HuH-7 (cell line): ENCODE measurements at regions not wholly inside any gene's neighbourhood (a gene's known extent, or its start where the extent isn't known, plus 50 kb on each side); places are given as distances from the start of the nearest gene placed in this dataset.

Experiments
- DNase-seq: peaks from one replicate; pipeline ENCODE4 v3.0.0; 2011; ENCODE audit warnings: low spot score

GRCh38 chr9:16025627-16026026, 472.8 kb downstream of the CCDC171 start:
- no peak for DNase-seq

DNA sequence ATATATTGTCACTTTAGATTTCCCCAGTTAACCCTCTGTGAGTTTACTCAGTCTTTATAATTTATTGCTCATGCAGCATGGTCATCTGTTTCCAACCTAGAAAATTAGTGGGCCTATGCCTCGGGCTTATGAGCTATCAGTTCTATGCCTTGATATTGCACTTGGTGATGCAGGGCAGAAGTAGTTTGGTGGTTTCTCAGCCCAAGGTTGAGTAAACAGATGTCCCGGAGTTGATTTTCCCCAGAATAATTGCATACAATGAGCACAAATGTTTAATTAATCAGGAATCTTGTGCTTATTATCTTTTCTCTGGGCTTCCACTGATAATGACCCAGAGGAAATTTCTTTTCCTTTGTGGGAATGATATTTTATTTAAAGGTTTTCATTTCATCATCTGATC, 474.0 kb downstream of the CCDC171 start:
- no peak for DNase-seq

GRCh38 chr9:16028548-16028947, 475.7 kb downstream of the CCDC171 start:
- no peak for DNase-seq

GRCh38 chr9:16029046-16029615, 476.3 kb downstream of the CCDC171 start:
- DNase-seq = no peak

GRCh38 chr9:16029796-16030363, 477.0 kb downstream of the CCDC171 start:
- DNase-seq = no peak

DNA sequence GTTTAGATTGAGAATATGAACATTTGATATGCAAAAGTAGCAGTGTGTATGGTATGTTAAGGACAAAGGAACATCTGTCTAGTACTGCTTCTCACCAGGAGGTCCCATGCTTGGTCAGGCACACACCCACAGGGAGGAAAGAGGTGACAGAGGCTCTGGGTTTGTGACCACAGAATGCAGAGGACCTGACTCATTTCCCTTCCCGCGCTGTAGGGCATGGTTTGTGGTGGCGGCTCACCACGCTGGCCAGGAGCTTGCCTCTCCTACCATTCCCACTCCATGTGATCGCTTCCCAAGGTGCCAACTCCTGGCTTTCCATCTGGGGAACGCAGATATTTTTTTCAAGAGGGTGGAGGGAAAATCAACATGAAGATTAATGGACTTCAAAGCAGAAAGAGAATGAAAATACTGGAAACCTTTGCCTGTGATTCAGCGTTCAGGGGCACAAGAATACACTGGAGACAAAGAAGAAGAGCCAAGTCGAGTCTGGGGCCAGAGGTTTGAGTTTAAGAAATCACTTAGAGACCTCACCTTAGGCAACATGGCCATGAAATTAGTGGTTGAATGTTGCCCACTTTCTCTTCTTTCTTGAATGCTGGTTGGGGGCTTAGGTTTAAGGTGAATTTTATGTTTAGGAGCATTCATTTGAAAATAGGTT, 477.8 kb downstream of the CCDC171 start:
- DNase-seq = no peak

- no peak for DNase-seq
Measured at GRCh38 chr9:16031486-16031885, 478.6 kb downstream of the CCDC171 start.

- no peak for DNase-seq
Measured at GRCh38 chr9:16031971-16032370, 479.1 kb downstream of the CCDC171 start.

DNA sequence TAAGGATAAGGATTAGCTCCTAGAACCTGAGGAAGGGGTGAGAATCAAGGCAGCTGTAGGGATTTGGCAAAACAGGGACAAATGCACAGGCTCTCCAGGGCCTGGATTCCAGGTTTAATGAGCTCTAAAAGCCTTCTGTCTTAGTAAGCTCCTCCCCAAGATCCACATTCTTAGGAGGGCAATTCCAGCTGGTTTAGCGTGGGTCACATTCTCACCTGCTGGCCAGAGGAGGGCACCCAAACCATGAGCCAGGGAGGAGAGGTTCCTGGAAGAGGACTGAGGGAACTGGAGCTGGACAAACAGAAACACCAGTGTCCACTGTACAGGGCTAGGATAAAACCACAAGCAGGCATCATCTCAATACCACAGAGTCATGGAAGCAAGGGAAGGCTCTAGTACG, 480.0 kb downstream of the CCDC171 start:
- no peak for DNase-seq

- no peak for DNase-seq
Measured at GRCh38 chr9:16033253-16033652, 480.4 kb downstream of the CCDC171 start.

GRCh38 chr9:16033921-16034691, 481.3 kb downstream of the CCDC171 start:
- DNase-seq = no peak

GRCh38 chr9:16039218-16039987, 486.6 kb downstream of the CCDC171 start:
- DNase-seq = no peak

DNA sequence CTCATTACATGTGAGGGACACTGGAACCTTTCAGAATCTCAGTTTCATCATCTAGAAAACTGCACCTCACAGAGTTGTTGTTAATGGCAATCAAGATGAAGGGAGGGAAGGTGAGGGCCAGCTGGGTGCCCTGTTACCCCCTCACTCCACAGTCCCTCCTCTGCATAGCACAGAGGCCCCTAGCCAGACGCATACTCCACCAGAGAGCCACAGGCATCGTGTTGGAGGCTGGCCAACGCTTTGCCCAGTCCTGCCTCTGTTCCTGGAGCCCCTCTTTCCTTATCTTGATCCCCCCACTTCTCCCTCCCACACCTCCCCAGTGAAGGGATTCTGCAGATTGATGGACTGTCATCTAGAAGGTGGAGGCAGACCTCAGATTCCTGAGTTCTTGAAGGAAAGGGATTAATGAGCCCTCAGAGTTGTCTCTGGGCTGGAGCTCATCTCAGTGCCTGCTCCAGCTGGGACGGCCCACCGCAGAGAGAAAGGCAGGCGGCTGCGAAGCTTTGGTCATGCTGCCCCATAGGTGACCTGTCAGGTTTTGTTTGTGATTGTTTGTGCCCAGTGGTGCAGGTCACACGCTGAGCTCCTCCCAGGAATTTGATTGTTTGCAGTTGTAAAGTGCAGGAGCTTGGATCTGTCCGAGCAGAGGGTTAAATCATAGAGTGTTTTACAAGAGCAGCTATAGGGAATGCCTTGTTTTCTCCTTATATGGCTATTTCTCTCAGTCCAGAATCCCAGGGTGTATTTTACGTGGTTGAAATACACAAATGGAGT, 487.3 kb downstream of the CCDC171 start:
- DNase-seq = no peak

- DNase-seq = no peak
Measured at GRCh38 chr9:16043756-16044578, 491.1 kb downstream of the CCDC171 start.

DNA sequence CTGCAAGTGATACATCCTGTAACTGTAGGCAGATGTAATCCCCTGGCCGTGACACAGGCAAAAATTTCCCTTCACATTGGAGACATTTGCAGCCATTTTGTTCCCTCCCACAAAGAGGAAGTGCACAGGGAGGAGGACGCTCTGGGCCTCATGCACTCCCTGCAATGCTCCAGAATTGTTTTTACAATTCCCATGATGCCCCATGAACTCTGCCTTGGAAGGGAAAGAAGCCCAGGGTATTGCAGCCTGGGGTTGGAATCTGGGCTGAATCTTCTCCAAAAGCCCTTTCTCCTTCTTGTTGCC, 491.7 kb downstream of the CCDC171 start:
- DNase-seq = no peak

GRCh38 chr9:16045651-16046280, 492.9 kb downstream of the CCDC171 start:
- DNase-seq = no peak

DNA sequence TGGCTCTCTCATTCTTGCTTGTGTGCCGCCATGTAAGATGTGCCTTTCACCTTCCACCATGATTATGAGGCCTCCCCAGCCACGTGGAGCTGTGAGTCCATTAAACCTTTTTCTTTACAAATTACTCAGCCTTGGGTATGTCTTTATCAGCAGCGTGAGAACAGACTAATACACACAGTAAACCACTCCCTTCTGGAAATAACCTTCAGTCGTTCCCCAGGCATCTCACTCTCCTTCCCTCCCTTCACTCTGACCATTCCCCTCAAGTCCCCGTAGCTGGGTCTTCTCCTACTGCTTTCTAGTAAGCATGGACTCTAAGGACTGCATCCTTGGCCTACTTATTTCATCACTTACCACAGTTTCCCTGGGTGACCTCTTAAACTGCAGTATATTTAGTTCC, 493.9 kb downstream of the CCDC171 start:
- no peak for DNase-seq

GRCh38 chr9:16048129-16048528, 495.3 kb downstream of the CCDC171 start:
- no peak for DNase-seq

DNA sequence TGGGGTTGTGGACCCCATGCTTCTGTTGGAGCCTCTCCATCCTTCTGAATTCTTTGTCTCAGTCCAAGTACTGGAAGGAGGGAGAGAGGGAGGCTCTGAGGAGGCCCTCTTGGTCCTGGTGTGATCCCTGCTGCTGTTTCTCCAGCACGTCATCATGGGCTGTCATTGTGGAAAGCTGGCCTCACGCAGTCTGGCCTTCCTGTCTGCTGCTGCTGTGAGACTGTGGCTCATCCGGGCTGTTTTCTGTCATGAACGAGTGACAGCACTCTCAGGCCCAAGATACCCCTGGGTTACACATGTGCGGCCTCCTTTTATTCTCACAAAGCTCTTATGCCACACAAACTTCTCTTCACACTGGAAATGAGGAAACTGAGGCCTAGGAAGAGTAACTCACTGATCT, 499.3 kb downstream of the CCDC171 start:
- DNase-seq = no peak

DNA sequence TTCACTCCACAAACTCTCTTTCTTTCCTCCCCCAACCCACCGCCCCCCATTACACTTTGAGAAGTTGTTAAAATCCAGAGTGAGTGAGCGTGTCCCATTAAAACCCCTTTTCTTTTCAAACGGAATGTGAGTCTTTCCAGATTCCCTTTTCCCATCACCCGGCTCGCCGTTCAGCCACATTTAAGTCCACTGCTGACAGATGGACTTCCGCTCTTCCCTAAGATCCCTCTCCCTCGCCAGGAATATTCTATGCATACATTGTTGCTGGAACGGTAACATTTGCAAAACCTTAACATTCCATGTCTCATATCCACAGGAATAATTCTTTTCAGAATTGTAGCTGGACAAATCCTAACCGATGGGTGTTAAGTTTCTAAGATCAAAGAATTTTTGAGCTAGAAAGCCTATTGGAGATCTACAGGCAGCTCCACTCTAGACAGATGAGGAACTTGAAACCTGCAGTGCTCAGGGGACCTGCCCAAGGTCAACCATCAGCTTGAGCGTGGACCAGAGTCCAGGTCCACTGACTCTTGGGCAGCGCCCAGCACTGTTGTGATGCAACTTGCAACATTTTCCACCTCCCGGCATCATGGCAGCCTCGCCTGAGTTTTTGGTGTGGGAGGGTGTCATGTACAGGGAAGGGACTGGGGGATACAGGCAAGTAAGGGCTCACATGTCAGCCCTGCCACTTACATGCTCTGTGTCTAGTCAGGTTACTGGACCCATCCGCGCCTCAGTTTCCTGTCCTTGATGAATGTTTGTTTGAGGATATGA, 500.1 kb downstream of the CCDC171 start:
- DNase-seq = no peak
